D341Med (cell line): ENCODE measurements at regions not wholly inside any gene's neighbourhood (a gene's known extent, or its start where the extent isn't known, plus 50 kb on each side); places are given as distances from the start of the nearest gene placed in this dataset.

Source experiments
- DNase-seq: peaks from one replicate; pipeline ENCODE4 v3.0.0; 2012; ENCODE audit warnings: low spot score

DNA sequence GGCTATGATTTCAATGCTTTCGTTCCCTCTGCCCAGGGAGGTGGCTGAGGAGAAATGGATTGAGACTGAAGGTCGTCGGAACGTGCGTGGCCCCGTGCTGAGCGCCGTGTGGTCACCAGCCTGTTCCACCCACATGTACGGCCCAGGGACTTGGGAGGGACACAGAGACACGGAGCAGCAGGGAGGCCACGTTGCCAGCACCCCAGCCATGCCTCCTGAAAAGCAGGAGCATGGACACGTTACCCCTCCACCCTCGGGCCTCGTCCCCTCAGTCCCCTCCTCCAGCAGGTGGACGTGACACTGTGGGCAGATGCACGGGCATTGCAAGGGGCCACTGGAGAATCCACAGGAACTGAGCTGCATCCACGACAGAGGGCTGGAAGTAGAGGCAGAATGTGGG is 133.1 kb upstream of the CST7 start:
- no peak for DNase-seq

DNA sequence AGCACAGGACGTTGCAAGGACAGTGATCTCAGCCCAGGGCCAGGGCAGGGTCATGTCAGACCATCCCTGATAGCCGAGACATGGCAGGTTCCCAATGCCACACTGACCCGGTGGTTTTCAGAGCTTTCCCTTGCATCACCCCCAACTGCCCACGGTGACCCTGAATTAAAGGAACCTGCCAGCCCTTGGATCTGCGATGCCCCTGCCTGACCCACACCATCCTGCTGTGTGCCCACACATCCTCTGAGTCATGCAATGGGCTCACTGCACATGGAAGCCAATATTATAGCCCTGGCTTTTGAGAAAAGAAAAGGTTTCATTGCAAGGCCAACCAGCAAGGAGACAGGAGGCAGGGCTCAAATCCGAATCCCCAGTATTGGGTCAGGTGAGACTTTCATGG is 132.6 kb upstream of the CST7 start:
- DNase-seq = no peak

DNA sequence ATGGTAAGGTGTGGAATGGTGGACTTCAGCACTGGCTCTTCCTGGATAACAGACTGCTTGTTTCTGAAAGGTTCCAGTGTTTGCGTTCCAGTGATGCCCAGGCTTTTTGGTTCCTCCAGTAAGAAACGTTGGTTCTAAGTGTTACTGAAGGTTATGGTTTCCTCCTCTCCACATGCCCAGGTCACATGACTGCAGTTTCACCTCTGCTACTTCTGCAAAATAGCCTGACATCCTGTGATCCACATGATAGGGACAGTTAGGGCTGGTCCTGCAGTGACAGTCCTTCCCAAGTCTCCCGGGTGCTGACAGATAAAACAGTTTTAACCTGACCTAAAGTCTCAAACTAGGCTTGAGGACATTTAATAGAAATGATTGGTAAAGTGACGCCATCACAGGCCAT is 132.2 kb upstream of the CST7 start:
- DNase-seq = no peak

DNA sequence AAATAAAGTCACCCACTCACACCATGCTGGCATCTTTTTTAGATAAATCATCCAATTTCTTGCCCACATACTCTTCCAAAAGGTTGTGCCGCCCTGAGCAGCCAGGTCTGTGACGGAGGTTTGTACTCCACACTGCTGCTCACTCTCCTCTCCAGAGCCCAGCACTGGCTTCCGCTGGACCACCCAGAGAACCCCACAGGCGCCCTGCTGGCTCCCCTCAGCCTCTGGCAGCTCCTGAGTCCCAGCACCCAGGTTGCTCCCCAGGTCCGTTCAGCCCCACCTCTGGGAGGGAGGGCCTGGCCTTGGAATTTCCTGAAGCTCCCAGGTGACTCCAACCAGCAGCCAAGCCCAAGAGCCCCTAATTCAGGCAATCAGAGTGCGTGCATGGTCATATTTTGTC is 131.7 kb upstream of the CST7 start:
- no peak for DNase-seq

DNA sequence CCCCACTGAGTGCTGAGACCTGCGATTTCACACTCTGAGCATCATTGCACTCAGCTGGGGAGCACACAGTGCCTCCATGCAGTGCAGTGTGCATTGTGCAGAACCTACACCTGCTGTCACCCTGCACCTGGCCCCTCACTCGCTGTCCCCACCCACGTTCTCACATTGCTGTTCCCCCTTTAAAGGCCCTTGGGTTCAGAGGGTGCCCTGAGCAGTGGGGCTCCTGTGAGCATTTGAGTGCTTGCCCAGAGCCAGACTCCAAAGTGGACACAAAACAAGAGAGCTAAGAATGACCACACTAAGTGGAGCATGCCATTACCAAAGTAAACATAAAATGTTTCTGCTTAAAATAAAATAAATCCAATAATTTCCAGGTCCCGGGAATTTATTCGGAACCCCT is 131.0 kb upstream of the CST7 start:
- no peak for DNase-seq

DNA sequence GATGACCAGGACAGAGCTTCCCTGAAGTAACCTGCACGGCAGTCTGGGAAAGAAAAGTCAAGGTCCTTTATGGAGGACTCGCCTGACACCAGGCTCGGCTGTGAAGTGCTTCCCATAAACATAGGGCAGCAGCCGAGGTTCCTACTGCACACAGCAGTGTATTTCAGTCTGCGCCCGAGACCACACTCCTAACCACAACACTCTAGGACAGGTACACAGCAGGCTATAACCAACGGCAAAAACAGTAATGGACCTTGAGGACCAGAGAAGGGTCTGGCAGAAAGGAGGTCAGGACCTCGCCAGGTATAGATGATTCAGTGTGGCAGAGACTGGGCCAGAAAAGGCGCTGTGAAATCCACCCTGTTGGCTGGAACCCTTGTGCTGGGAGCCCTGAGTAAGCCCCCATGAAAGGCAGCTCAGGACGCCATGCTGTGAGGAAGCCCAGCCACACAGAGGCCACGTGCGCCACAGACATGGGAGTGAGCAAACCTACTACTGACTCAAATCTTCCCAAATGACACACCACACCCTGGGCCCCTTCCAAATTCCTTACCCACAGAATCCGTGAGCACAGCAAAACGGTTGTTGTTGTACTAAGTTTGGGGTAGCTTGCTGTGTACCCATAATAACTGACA is 129.6 kb upstream of the CST7 start:
- DNase-seq = no peak

DNA sequence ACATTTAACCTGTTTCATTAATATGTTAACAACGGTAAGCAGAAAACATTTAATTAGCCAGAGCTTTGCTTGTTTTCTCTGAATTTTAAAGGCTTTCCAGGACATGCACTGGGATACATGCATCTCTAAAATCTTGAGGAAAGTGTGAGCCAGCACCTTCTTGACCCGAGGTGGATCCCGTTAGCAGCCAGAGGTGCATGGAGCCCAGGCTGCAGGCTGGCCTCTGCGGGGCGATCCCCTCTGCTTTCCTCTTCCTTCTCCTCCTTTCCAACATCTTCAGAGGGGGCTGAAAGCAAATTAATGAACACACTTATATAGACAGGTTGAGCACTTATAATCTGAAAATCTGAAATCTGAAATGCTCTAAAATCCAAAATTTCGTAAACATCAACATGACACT is 128.7 kb upstream of the CST7 start:
- DNase-seq = no peak

DNA sequence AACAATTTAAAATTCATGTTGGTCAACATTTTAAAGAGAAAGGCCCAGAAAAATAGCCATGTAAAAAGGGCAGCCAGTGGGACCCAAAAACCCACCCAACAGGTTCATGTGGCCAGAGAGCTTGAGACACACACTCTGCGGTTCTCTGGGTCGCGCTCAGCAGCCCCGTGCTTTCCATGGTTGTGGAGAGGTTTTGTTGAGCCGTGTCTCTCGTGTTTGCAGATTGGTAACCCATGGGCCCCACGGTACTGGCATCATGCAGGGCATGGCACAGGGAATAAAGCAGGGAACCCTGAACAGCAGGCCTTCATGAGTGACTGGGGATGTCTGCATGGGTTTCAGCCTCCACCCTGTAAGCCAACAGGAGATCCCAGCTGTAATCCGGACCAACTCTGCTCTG is 127.7 kb upstream of the CST7 start:
- no peak for DNase-seq

DNA sequence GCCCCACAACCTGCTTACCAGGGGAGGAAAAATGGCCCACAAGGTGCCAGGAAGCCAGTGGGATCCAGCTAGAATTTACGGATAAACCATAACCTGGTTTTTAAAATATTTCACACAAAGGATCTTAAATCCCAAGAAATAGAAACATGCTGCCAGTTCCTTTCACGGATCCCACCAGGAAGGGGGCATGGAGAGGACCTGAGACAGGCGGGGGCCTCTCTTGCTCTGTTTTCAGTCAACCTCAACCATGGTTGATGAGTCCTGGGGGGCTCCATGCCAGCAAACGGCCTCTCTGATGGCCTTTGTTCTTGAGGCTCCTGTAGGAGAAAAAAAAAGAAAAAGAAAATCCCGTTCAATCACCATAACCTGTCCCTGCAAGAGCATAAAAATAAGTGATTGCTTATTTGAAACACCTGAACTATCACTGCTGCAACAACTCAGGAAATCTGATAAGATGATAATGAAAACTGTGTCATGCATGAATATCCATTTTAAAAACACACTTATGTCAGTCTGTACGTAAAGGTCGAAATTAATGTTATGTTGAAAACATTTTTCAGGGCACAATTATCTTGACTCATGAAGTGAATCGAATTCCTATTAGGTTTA is 125.8 kb upstream of the CST7 start:
- no peak for DNase-seq

DNA sequence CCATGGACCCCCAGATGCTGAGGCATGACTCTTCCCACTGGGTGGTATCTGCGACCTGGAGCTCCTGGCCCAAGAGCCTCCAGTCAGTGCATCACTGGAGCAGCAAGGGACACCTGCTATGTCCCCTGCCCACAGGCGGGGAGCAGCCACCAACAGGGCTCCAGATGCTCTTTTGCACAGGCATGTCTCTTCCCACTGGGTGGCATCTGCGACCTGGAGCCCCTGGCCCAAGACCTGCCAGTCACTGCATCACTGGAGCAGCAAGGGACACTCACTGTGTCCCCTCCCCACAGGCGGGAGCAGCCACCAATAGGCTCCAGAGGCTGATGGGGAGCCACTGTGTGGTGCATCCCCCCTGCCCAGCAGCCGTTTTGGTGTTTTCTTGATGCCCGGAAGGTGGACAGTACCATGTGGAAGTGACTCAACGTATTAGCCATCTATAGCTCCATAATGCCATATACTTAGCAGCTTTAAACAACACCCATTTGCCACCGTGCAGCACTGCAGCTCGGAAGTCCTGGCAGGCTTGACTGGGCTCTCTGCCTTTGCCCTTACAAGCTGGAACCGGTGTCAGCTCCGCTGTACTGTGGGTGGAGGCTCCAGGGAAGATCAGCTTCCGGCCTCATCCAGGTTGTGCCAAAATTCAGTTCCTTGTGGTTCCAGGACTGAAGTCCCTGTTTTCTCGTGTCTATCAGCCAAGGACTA is 124.9 kb upstream of the CST7 start:
- no peak for DNase-seq

DNA sequence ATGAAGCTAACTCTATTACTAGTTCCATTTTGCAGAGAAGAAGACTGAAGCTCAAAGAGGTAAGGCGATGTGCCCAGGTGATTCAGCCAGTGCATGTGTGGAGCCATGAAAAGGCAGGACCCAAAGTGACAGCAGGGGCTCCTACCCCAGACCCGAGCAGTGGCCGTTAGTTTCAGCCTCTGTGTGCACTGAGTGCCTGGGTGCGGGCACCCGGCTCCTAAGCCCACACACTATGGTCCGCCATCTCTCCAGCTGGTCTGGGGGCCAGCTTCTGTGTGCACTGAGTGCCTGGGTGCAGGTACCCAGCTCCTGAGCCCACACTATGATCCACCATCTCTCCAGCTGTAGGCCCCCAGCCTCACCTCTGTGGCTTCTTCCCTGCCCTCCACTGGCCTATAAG is 123.5 kb upstream of the CST7 start:
- DNase-seq = no peak

DNA sequence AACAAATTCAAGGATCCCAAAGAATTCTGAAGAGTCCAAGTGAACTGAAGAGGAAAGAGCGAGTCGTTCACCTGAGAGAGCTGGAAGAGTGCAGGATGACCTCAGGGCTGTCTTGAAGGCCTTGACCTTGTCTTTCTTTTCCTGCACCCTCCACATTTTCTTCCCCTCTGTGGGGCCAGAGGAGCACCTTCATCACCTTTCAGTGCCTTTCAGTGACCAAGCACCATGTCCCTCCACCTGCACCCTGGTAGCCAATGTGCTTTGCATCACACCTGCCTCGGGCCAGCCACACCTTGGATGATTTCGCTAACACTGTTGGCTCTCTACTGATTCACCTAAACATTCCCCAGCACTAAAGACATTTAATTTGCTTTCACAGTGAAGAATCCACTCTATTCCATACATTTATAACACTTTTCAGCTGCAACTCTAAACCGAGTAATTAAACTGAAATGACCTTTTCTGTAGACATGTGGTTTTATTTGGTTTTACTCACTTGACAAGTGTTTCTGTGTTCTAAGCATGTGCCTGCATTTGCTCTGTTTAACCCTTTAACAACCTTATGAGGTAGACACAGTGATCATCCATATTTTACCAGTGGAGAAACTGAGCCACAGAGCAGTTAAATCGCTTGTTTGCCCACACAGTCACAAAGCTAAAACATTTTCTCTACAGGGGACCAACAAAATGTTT is 121.3 kb upstream of the CST7 start:
- no peak for DNase-seq

DNA sequence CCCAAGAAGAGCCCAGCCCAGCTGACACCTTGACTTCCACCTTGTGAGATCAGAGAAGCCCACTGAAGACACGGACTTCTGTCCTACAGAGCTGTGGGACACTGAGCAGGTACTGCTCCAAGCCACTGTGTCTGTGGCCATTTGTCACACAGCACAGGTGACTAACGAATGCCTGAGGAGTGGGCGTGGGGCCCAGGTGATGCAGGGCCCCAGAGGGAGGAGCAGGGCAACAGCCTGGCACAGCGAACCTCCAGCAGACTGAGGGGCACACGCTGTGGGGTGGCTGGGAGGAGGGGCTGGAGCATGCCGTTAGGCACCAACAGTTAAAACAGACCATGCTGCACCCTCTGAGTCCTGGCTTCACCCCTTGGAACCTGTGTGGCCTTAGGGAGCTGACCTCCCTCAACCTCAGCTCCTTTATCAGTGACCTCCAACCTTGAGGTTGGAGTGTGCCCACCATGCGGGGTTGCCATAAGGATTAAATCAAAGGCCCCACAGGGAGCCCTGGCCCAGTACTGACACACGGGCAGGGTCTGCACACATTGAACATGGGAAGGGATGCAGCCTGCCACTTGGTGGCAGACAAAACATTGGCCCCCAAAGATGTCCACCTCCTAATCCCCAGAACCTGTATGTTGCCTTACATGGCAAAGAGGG is 119.9 kb upstream of the CST7 start:
- DNase-seq = no peak

DNA sequence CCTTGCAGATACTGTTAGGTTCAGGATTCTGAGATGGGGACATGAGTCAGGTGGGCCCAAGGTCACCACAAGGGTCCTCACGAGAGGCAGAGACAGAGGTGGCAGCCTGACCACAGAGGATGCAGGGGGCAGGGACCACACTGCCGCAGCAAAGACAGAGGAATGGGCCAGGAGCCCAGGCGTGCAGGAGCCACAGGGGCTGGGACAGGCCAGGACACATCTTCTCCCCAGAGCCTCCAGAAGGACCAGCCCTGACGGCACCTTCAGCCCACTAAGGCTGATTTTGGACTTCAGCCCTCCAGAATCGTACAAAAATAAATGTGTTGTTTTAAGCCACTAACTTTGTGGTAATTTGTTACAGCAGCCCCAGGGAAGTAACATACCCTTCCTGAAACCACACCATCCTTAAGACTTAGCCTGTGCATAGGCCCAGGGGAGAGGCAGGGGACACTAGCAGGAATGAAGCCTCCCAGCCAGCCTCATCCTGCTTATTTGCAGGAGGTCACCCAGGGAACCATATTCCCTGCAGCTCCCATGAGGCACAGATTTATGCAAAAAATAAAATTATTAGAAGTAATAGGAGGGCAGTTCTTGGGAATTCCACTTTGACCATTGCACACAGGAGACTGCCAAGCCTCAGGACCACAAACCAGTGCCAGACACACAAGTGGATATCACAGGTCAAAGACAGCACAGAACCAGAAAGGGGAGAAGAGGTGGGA is 119.3 kb upstream of the CST7 start:
- no peak for DNase-seq

DNA sequence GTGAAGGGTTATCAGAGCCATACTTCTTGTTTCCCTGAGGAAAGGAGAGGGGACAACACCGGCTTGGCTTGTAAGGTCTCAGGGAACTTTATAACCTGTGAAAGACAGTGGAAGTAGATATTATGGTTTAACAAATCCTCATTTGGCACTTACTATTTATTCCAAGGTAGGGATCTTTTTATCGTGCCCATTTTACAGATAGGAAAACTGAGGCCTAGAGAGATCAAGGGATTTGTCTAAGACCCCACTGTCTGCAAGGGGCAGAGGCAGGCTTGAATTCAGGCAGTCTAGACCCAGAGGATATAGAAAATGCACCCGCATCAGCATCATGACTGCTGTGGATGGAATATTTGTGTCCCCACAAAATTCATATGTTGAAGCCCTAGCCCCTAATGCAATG is 118.4 kb upstream of the CST7 start:
- no peak for DNase-seq

DNA sequence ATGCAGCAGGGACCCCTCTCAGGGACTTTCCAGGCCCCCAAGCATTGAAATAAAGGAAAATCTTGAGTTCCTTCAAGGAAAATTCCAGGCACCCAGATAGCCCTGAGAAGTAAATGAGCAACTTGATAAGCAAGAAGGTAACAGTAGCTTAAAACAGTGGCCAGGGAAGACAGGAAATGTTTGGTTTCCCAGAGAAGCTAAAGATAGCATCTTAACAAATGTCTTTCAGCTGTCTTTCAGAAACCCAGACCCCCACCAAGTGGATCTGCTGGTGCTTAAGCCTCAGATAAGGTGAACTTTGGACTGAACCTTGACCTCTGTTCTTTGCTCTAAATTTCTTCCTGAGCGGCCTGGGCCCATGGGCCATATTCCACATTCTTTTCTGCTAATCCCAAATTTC is 117.8 kb upstream of the CST7 start:
- no peak for DNase-seq

DNA sequence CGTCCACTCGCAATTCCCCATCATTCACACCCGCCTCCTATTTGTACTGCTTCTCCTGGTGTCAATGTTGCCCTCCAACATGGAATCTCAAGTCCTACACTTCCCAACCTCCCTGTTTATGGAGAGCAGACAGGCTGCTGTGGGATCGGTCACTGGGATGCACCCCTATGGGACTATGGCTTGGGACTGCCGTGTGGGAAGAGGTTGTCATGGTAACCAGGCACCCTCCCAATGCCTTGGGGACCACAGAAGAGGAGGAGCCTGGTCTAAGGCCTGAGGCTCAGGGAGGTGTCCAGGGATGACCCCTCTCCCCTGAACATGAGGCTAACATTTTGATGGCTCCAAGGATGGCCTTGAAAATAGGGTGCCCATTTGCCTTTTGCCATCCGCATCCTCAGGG is 116.6 kb upstream of the CST7 start:
- no peak for DNase-seq

DNA sequence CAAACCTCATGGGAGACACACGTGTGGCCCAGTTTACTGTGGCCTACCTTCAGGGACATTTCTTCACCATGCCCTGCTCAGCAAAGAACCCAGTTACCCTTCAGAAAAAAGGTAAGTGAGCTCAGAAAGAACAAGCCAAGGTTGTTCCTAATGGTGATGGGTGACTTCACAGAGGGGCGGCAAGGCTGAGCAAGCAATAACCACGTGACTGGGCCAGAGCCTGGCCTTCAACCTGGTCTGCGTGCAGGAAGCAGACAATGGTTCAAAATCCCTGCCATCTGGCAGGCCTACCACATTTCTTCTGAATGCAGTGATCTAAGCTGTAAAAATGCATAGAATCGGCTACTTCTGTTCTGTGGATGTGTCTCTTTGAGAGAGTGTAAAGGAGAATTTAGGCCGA is 115.5 kb upstream of the CST7 start:
- DNase-seq = no peak

DNA sequence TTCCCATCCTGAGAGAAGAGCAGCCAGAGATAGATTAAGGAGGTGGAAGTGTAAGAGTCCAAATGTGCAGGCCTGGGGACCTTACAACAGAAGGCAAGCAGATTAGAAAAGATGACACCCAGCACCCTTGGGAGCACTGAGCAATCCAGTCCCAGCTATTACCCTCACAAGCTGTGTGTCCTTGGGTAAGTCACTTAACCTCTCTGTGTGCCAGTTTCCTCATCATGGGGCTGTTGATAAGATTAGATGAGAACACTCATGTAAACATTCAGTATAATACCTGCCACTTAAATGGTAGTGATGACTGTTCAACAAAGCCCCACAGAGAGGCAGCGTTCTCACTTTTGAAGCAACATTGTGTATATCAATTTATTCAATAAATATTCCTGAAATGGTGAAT is 114.8 kb upstream of the CST7 start:
- DNase-seq = no peak

DNA sequence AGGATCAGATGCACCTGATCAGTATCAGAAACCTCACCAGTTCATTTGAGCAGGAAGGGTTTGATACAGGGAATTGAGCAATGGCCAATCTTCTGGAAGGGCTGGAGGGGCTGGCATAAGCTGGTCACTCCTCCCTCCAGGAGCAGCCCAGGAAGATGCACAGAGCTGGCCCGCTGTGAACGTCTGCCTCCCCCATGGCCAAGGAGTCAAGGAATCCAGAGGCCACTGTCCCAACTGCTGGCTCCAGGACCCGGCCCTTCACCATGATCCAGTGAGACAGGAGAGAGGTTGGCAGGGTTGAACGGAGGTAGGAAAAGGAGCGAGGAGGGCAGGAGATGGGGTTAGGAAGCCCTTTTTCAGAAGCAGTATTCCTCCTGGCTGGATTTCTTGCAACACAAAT is 113.9 kb upstream of the CST7 start:
- no peak for DNase-seq

DNA sequence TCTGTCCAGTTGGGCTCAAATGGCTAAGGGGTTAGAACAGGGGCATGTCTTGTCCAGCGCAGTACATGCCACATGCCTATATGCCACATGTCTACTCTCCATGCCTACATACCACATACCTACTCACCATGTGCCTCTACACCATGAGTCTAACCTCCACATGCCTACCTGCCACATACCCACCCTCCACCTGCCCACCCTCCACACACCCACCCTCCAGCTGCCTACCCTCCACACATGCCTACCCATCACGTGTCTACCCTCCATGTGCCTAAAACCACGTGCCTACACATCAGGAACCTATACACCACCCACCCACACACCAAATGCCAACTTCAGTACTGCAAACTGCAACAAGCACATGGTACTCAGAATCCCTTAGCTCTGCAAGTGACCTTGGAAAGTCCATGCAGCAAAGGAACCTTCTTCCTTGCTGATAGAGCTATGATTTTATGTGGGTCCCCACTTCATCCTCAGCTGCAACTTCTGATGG is 113.0 kb upstream of the CST7 start:
- no peak for DNase-seq
